Stimulated activated naive CD8-positive, alpha-beta T cell treated with anti-CD3 and anti-CD28 coated beads, Interleukin-15, Interleukin-2, amounts not matched to agents 100 ng/mL and 50 ng/mL, for 24 hours (primary cell): ENCODE measurements at regions not wholly inside any gene's neighbourhood (a gene's known extent, or its start where the extent isn't known, plus 50 kb on each side); places are given as distances from the start of the nearest gene placed in this dataset.
"Not testable (repeated sequence)": the region's sequence is repeated elsewhere in the genome, so short reads cannot be mapped to it uniquely, and the experiment has no call there.

Source experiments
- H3K27ac Mint-ChIP-seq: one replicate; pipeline ENCODE4 v1.8.0; 2021; ENCODE audit warnings: mild to moderate bottlenecking, mixed read lengths
- H3K27me3 Mint-ChIP-seq: one replicate; pipeline ENCODE4 v1.8.0; 2021; ENCODE audit warnings: mixed read lengths
- H3K36me3 Mint-ChIP-seq: one replicate; pipeline ENCODE4 v1.8.0; 2021; ENCODE audit warnings: low read depth, mixed read lengths
- H3K4me1 Mint-ChIP-seq: one replicate; pipeline ENCODE4 v1.8.0; 2021; ENCODE audit warnings: low read depth, mixed read lengths
- H3K4me3 Mint-ChIP-seq: one replicate; pipeline ENCODE4 v1.8.0; 2021; ENCODE audit warnings: mild to moderate bottlenecking, mixed read lengths
- H3K9me3 Mint-ChIP-seq: one replicate; pipeline ENCODE4 v1.8.0; 2021; ENCODE audit warnings: mixed read lengths

DNA sequence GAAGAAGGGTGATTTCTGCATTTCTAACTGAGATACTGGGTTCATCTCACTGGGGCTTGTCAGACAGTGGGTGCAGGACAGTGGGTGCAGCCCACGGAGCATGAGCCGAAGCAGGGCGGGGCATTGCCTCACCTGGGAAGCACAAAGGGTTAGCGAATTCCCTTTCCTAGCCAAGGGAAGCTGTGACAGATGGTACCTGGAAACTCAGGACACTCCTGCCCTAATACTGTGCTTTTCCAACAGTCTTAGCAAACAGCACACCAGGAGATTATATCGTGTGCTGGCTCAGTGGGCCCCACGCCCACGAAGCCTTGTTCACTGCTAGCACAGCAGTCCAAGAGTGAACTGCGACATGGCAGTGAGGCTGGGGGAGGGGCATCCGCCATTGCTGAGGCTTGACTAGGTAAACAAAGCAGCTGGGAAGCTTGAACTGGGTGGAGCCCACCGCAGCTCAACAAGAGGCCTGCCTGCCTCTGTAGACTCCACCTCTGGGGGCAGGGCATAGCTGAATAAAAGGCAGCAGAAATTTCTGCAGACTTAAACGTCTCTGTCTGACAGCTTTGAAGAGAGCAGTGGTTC is 1057.7 kb downstream of the HACE1 start:
- H3K9me3 Mint-ChIP-seq: peaks cover 11% of the 10 kb centered on the region
- not testable (repeated sequence) for H3K4me3 Mint-ChIP-seq, H3K27ac Mint-ChIP-seq, H3K4me1 Mint-ChIP-seq, H3K36me3 Mint-ChIP-seq, H3K27me3 Mint-ChIP-seq

- Mint-ChIP-seq H3K4me3 (no peak overlapping the region), H3K4me1 (no peaks in the 10 kb centered on the region), H3K27ac (no peak overlapping the region), H3K27me3 (no peaks in the 10 kb centered on the region), H3K9me3 (peaks cover 11% of the 10 kb centered on the region), H3K36me3 (no peaks in the 10 kb centered on the region)
Measured at GRCh38 chr6:103799971-103800670, 1059.6 kb downstream of the HACE1 start.

GRCh38 chr6:103798166-103798565 is 1061.6 kb downstream of the HACE1 start:
- no peak overlapping the region for H3K4me3 Mint-ChIP-seq
- H3K36me3 Mint-ChIP-seq: no peaks in the 10 kb centered on the region
- no peaks in the 10 kb centered on the region for H3K4me1 Mint-ChIP-seq
- peaks cover 6% of the 10 kb centered on the region for H3K9me3 Mint-ChIP-seq
- no peak overlapping the region for H3K27ac Mint-ChIP-seq
- H3K27me3 Mint-ChIP-seq: no peaks in the 10 kb centered on the region

DNA sequence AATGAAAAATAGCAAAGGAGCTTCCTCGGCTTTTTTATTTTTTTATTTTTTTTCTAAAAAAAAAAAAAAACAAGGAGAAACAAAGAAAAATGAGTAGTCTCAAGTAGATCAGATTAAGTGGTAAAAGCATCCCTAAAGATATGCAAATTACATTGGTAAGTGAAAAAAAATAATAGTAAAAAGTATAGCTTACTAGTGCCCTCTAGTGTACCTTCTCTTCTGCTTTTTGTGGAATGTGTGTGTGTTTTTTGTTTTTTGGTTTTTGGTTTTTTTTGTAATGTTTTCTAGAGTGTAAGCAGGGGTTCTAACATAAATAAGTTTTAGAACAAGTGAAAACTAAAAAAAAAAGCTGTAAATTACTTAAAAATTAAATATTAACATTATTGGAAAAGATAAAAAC is 1062.0 kb downstream of the HACE1 start:
- no peaks in the 10 kb centered on the region for H3K4me1 Mint-ChIP-seq
- H3K9me3 Mint-ChIP-seq: peaks cover 3% of the 10 kb centered on the region
- H3K27ac Mint-ChIP-seq: no peak overlapping the region
- no peaks in the 10 kb centered on the region for H3K36me3 Mint-ChIP-seq
- no peaks in the 10 kb centered on the region for H3K27me3 Mint-ChIP-seq
- H3K4me3 Mint-ChIP-seq: no peak overlapping the region

DNA sequence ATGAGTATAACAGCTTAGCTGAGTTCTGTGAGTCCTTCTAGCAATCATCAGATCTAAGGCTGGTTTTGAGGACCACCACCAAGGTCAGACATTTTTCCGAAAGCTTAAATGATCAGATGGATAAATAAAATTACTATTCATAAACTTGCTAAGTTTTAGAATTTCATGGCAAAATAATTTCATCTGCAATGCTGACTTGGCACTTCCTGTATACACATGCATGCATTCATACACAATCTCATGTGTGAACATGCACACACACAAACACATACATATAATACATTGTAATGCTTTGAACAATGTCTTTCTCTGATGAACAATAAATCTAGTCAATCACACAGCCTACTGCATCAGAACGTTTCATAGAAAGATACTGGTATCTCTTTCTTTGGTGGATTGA is 1068.3 kb downstream of the HACE1 start:
- Mint-ChIP-seq H3K27me3 (no peaks in the 10 kb centered on the region), H3K4me1 (no peaks in the 10 kb centered on the region), H3K27ac (no peak overlapping the region), H3K4me3 (no peak overlapping the region), H3K9me3 (no peaks in the 10 kb centered on the region), H3K36me3 (no peaks in the 10 kb centered on the region)

DNA sequence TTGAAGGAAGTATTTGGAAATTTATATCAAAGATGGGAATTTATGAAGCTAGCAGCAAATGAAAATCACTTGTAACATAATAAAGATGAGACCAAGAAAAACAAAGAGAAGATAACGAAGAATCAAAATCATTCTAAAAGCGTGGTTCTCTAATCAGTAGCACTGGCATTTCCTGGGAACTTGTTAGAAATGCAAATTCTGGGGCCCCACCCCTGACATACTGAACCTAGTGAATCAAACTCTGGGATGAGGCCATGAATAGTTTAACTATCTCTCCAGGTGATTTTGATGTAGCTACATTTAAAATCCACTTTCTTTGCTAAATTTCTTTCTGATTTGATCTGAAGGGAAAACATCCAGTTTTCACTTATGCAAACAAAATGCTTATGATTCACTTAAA is 1075.6 kb downstream of the HACE1 start:
- Mint-ChIP-seq H3K9me3 (no peaks in the 10 kb centered on the region), H3K4me3 (no peak overlapping the region), H3K27me3 (no peaks in the 10 kb centered on the region), H3K4me1 (no peaks in the 10 kb centered on the region), H3K36me3 (no peaks in the 10 kb centered on the region), H3K27ac (no peak overlapping the region)

DNA sequence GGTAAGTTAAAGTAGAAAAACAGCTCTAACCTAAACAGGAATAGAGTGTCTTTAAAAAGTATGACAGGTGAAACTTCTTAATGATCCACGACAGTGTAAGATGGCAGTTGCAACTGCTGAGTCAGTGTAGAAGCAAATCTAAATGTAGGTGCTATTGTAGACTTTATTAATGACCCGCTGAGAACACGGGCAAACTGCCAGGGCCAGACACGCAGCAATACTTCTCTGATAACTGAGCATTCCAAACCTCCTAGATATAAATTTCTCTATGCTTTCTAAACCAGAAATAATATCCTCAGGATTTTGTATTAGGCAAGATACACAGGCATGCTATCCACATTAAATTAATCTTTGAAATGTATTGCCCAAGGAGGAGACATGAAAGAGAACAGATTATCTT is 1076.4 kb downstream of the HACE1 start:
- H3K36me3 Mint-ChIP-seq: no peaks in the 10 kb centered on the region
- H3K4me1 Mint-ChIP-seq: no peaks in the 10 kb centered on the region
- H3K4me3 Mint-ChIP-seq: no peak overlapping the region
- H3K9me3 Mint-ChIP-seq: no peaks in the 10 kb centered on the region
- H3K27ac Mint-ChIP-seq: no peak overlapping the region
- H3K27me3 Mint-ChIP-seq: no peaks in the 10 kb centered on the region

- Mint-ChIP-seq H3K36me3 (no peaks in the 10 kb centered on the region), H3K27ac (no peak overlapping the region), H3K4me3 (no peak overlapping the region), H3K27me3 (no peaks in the 10 kb centered on the region), H3K4me1 (no peaks in the 10 kb centered on the region), H3K9me3 (peaks cover 4% of the 10 kb centered on the region)
Measured at GRCh38 chr6:103769431-103769830, 1090.3 kb downstream of the HACE1 start.

GRCh38 chr6:103750603-103751002 is 1109.1 kb downstream of the HACE1 start:
- Mint-ChIP-seq H3K36me3 (no peaks in the 10 kb centered on the region), H3K4me1 (no peaks in the 10 kb centered on the region), H3K9me3 (no peaks in the 10 kb centered on the region), H3K27ac (no peak overlapping the region), H3K27me3 (no peaks in the 10 kb centered on the region), H3K4me3 (no peak overlapping the region)

GRCh38 chr6:103734016-103734415 is 1125.7 kb downstream of the HACE1 start:
- H3K4me1 Mint-ChIP-seq: no peaks in the 10 kb centered on the region
- no peaks in the 10 kb centered on the region for H3K27me3 Mint-ChIP-seq
- H3K36me3 Mint-ChIP-seq: no peaks in the 10 kb centered on the region
- no peak overlapping the region for H3K27ac Mint-ChIP-seq
- H3K4me3 Mint-ChIP-seq: no peak overlapping the region
- peaks cover 8% of the 10 kb centered on the region for H3K9me3 Mint-ChIP-seq

DNA sequence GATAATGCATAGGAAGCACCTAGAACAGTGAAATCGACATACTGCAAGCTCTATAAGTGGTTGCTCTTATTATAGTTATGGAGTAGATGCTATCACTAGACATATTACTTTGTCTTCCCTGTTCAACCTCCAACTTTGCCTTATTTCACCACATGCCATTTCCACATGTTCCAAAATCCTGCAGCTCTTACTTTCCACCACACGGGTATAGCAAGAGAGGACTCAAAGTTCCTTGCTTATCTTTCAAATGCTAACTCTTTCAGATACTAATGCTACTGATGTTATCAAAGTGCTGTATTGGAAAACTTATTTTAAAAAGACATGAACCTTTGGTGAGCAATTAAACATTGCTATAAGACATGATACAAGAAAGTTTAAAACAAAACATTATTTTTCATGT is 1130.1 kb downstream of the HACE1 start:
- Mint-ChIP-seq H3K9me3 (peaks cover 3% of the 10 kb centered on the region), H3K27me3 (no peaks in the 10 kb centered on the region), H3K36me3 (no peaks in the 10 kb centered on the region), H3K4me1 (no peaks in the 10 kb centered on the region), H3K4me3 (no peak overlapping the region), H3K27ac (no peak overlapping the region)

GRCh38 chr6:103723438-103724322 is 1136.0 kb downstream of the HACE1 start:
- H3K27me3 Mint-ChIP-seq: no peaks in the 10 kb centered on the region

DNA sequence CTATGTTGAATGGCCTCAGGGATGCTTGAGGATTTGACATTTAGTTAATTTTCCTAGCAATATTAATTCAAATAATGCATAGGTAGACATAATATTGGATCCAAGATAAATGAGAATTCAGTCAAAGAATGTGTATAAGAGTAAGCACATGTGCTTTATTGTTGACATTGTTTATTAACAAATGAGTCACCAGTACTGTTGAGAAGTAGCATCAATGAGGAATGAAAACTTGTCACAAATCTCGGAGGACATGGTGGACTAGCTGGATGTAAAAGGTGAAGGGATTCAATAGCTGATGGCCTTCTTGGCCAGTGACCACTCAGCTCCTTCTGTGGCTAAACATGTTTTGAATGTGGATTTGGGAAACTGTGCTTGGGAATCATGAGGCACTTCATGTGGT is 1137.0 kb downstream of the HACE1 start:
- Mint-ChIP-seq H3K4me3 (no peak overlapping the region), H3K27ac (no peak overlapping the region), H3K27me3 (no peaks in the 10 kb centered on the region), H3K36me3 (no peaks in the 10 kb centered on the region), H3K4me1 (no peaks in the 10 kb centered on the region), H3K9me3 (no peaks in the 10 kb centered on the region)

More at GRCh38 chr6:103723438-103724322, 1136.0 kb downstream of the HACE1 start:
- no peaks in the 10 kb centered on the region for H3K9me3 Mint-ChIP-seq
- no peak overlapping the region for H3K4me3 Mint-ChIP-seq
- H3K27ac Mint-ChIP-seq: no peak overlapping the region
- no peaks in the 10 kb centered on the region for H3K4me1 Mint-ChIP-seq
- no peaks in the 10 kb centered on the region for H3K36me3 Mint-ChIP-seq

DNA sequence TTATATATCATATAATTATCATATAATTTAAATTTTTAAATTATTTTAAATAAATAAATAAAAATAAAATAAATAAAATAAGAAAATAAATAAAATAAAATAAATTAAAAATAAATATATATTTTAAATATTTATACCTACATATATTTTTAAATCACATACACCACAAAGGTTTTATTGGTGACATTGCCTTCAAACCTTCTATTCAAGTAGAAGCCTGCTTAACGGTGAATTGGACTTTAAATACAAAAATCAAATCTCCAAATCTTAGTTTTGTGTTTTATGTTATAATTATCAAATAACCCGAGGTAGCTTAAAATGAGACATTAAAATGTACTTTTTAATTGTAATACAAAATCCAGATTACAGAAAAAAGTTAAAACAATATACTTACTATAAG is 1137.8 kb downstream of the HACE1 start:
- Mint-ChIP-seq H3K27me3 (no peaks in the 10 kb centered on the region), H3K36me3 (no peaks in the 10 kb centered on the region), H3K27ac (no peak overlapping the region), H3K9me3 (no peaks in the 10 kb centered on the region), H3K4me1 (no peaks in the 10 kb centered on the region), H3K4me3 (no peak overlapping the region)

DNA sequence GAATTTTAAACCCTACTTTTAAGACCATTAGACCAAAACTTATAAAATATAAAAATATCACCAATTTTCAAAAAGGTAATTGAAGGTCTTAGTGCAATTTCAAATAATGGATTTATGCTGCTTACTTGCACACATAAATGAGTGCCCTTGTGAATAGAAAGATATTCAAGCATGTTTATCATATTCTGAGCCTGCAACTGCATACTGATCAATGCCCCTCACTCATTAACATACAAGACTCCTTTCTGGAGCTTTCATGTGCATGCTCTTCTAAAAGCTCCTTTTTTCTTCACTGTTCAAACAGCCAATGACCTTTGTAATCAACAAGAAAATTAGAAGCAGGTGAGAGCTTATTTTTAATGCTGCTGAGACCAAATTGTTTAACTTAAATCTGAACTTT is 1139.3 kb downstream of the HACE1 start:
- peaks cover 7% of the 10 kb centered on the region for H3K9me3 Mint-ChIP-seq
- no peak overlapping the region for H3K27ac Mint-ChIP-seq
- no peaks in the 10 kb centered on the region for H3K4me1 Mint-ChIP-seq
- no peaks in the 10 kb centered on the region for H3K36me3 Mint-ChIP-seq
- H3K4me3 Mint-ChIP-seq: no peak overlapping the region
- no peaks in the 10 kb centered on the region for H3K27me3 Mint-ChIP-seq
